K562 (cell line): ENCODE measurements at regions not wholly inside any gene's neighbourhood (a gene's known extent, or its start where the extent isn't known, plus 50 kb on each side); places are given as distances from the start of the nearest gene placed in this dataset.

Source experiments
- ATAC-seq: fragments of 200-7000 bp; cut with Tn5 transposase; 3 replicates; pipeline ENCODE4 v1.9.1; 2020; ENCODE audit warnings: moderate library complexity
- BruUV-seq: library from RNA; stranded (reverse); fragments of 400-500 nt; replicated peaks from 2 replicates; lab custom pipeline; 2021; lab: Mats Ljungman, UMichigan
- CTCF ChIA-PET: fragments of 300-600 bp; formaldehyde crosslinking; extraction: SDS; loops from one replicate; lab custom pipeline; 2021; ENCODE audit warnings: low intra/inter-chr PET ratio; lab: Yijun Ruan, JAX
- POLR2A ChIA-PET: fragments of 300-600, 350-650 bp; sonication (Branson Sonifier 250); formaldehyde crosslinking; extraction: SDS; loops from one replicate; lab custom pipeline; 2021; ENCODE audit warnings: antibody characterized with exemption, inconsistent platforms; lab: Yijun Ruan, JAX
- DNase-seq, 4 experiments: peaks; one replicate each; pipeline versions ENCODE4 v3.0.0 to v3.0.0-alpha.2; 2011 to 2018; ENCODE audit warnings: low spot score in 3 of 4, mixed read lengths in 3 of 4; ENCODE audit errors: extremely low read depth in 1 of 4
- FAIRE-seq: peaks from 2 replicates; lab custom pipeline; 2011; peaks lifted over from hg19 to GRCh38; lab: Jason Lieb, UNC
- H2AFZ ChIP-seq: 2 replicates; pipeline ENCODE4 v1.6.0; 2011; ENCODE audit warnings: low read depth, low read length, control low read depth, inconsistent platforms
- H3K27ac ChIP-seq: fragments of 200-600 bp; 3 replicates; pipeline ENCODE4 v1.8.0; 2011; ENCODE audit warnings: low read depth, mild to moderate bottlenecking, control low read depth, inconsistent platforms, low read length, moderate library complexity, mixed read lengths; ENCODE audit errors: extremely low read depth
- H3K27me3 ChIP-seq, 2 experiments: fragments of 300-600 bp in 1 of 2; 2 replicates in 1 of 2; 3 replicates in 1 of 2; pipeline versions ENCODE4 v1.6.0 to v1.8.0; 2011; ENCODE audit warnings: inconsistent platforms in 2 of 2, low read length in 2 of 2, mild to moderate bottlenecking in 1 of 2, mixed read lengths in 1 of 2, moderate library complexity in 1 of 2; ENCODE audit not compliant: control insufficient read depth in 2 of 2, insufficient read depth in 2 of 2
- H3K36me3 ChIP-seq: fragments of 300-600 bp; 3 replicates; pipeline ENCODE4 v1.8.0; 2011; ENCODE audit warnings: mild to moderate bottlenecking, low read length, inconsistent platforms; ENCODE audit not compliant: control insufficient read depth, insufficient read depth
- H3K4me1 ChIP-seq, 2 experiments: fragments of 200-600 bp in 1 of 2; replicated peaks in 1 of 2; 2 replicates in 1 of 2; 3 replicates in 1 of 2; pipeline versions ENCODE4 v1.5.1 to v1.8.0; 2011; ENCODE audit warnings: inconsistent platforms in 2 of 2, low read length in 2 of 2, mild to moderate bottlenecking in 1 of 2, mixed read lengths in 1 of 2, moderate library complexity in 1 of 2; ENCODE audit not compliant: control insufficient read depth in 2 of 2, insufficient read depth in 2 of 2
- H3K4me2 ChIP-seq: 2 replicates; pipeline ENCODE4 v1.6.1; 2011; ENCODE audit warnings: low read length, control low read depth, inconsistent platforms, mixed read lengths; ENCODE audit not compliant: insufficient read depth
- H3K4me3 ChIP-seq: fragments of 200-600 bp; sonication (generic), shearing (Covaris generic); 2 replicates; pipeline ENCODE4 v1.5.1; 2016; ENCODE audit warnings: control low read depth, inconsistent platforms
- H3K79me2 ChIP-seq: fragments of 200-600 bp; 3 replicates; pipeline ENCODE4 v1.8.0; 2011; ENCODE audit warnings: low read length, inconsistent platforms; ENCODE audit not compliant: control insufficient read depth, insufficient read depth
- H3K9ac ChIP-seq, 2 experiments: 2 replicates each; pipeline versions ENCODE4 v1.6.0 to v1.6.1; 2011; ENCODE audit warnings: low read depth in 2 of 2, low read length in 2 of 2, control low read depth in 1 of 2, inconsistent platforms in 1 of 2, mild to moderate bottlenecking in 1 of 2, mixed read lengths in 1 of 2; ENCODE audit not compliant: insufficient read depth in 1 of 2
- H3K9me1 ChIP-seq: one replicate; pipeline ENCODE4 v1.6.0; 2011; ENCODE audit warnings: inconsistent platforms, mild to moderate bottlenecking, low read length, moderate library complexity; ENCODE audit not compliant: control insufficient read depth, insufficient read depth
- H3K9me3 ChIP-seq: replicated peaks from 2 replicates; pipeline ENCODE4 v1.5.1; 2011; ENCODE audit warnings: low read depth, low read length, inconsistent platforms; ENCODE audit not compliant: control insufficient read depth, insufficient read depth
- H4K20me1 ChIP-seq: replicated peaks from 2 replicates; pipeline ENCODE4 v1.6.1; 2011; ENCODE audit warnings: low read length, inconsistent platforms, mixed read lengths; ENCODE audit not compliant: control insufficient read depth, insufficient read depth
- BRD4 ChIP-seq: fragments of 200-600 bp; sonication (generic); IDR thresholded peaks from 2 replicates; pipeline ENCODE4 v1.6.1; 2017; ENCODE audit warnings: inconsistent platforms
- CREM ChIP-seq: IDR thresholded peaks from 2 replicates; pipeline ENCODE4 v1.6.1; 2014; ENCODE audit warnings: antibody characterized with exemption, low read depth
- HDGF ChIP-seq: fragments of 450-650 bp; IDR thresholded peaks from 2 replicates; pipeline ENCODE4 v1.6.1; 2016
- HEY1 ChIP-seq: fragments of 250-450 bp; sonication (Bioruptor Pico); IDR thresholded peaks from 2 replicates; pipeline ENCODE4 v1.5.0; 2020; ENCODE audit warnings: mild to moderate bottlenecking, moderate library complexity, borderline replicate concordance
- KLF16 ChIP-seq: IDR thresholded peaks from 2 replicates; pipeline ENCODE4 v1.6.1; 2016; ENCODE audit warnings: antibody characterized with exemption
- MEIS2 ChIP-seq: fragments of 450-650 bp; IDR thresholded peaks from 2 replicates; pipeline ENCODE4 v1.6.1; 2014; ENCODE audit warnings: mild to moderate bottlenecking; ENCODE audit not compliant: partially characterized antibody
- RUNX1 ChIP-seq: sonication (generic); IDR thresholded peaks from 2 replicates; pipeline ENCODE4 v1.6.1; 2016; ENCODE audit warnings: antibody characterized with exemption, low read depth
- SIN3B ChIP-seq: fragments of 450-650 bp; IDR thresholded peaks from 2 replicates; pipeline ENCODE4 v1.6.1; 2017; ENCODE audit warnings: low read depth, mild to moderate bottlenecking, moderate library complexity
- SRF ChIP-seq, 2 experiments: fragments of 250-450, 450-650 bp in 1 of 2; sonication (Bioruptor Pico) in 1 of 2; sonication (generic) in 1 of 2; formaldehyde crosslinking; IDR thresholded peaks; 2 replicates each; pipeline versions ENCODE4 v1.5.0 to v1.5.1; 2020 to 2022; ENCODE audit warnings: mild to moderate bottlenecking in 1 of 2, missing genetic modification reagents in 1 of 2
- TBP ChIP-seq: optimal IDR thresholded peaks from 2 replicates; pipeline ENCODE3; 2011; ENCODE audit warnings: low read depth, low read length, improper control_type of control experiment
- TCF3 ChIP-seq: sonication (generic); formaldehyde crosslinking; IDR thresholded peaks from 2 replicates; pipeline ENCODE4 v1.4.0; 2020; ENCODE audit warnings: mild to moderate bottlenecking, missing genetic modification reagents
- ZNF717 ChIP-seq: fragments of 250-450 bp; sonication (Bioruptor Pico); IDR thresholded peaks from 2 replicates; pipeline ENCODE4 v1.5.0; 2021
- WGBS: fragments of 100-300 bp; shearing (Covaris generic); methylation state at CpG from one replicate; pipeline ENCODE4 v1.1.6; 2016; ENCODE audit warnings: low coverage, mixed read lengths; ENCODE audit not compliant: insufficient coverage; ENCODE audit errors: missing lambda C conversion rate; 5-methylcytosine and 5-hydroxymethylcytosine counted together
- in situ Hi-C: fragments of 300-500 bp; cut with MboI; formaldehyde crosslinking; loops from 4 replicates; pipeline ENCODE4 v1.15.0; 2018; ENCODE audit warnings: inconsistent platforms, mixed read lengths
- intact Hi-C: fragments of 100-400 bp; cut with micrococcal nuclease; formaldehyde crosslinking; loops from 2 replicates; pipeline ENCODE4 v1.14.2; 2022
- TF ChIP-seq, protein P1 (sequence below), 2 experiments: IDR thresholded peaks; 2 replicates each; pipeline ENCODE4 v1.6.1; 2011; ENCODE audit warnings: borderline replicate concordance in 1 of 2, control low read depth in 1 of 2, low read depth in 1 of 2, low read length in 1 of 2, mild to moderate bottlenecking in 1 of 2, mixed read lengths in 1 of 2, moderate library complexity in 1 of 2; ENCODE audit not compliant: insufficient read depth in 1 of 2, insufficient read length in 1 of 2, poor library complexity in 1 of 2, severe bottlenecking in 1 of 2; ENCODE audit errors: extremely low read depth in 1 of 2

DNA sequence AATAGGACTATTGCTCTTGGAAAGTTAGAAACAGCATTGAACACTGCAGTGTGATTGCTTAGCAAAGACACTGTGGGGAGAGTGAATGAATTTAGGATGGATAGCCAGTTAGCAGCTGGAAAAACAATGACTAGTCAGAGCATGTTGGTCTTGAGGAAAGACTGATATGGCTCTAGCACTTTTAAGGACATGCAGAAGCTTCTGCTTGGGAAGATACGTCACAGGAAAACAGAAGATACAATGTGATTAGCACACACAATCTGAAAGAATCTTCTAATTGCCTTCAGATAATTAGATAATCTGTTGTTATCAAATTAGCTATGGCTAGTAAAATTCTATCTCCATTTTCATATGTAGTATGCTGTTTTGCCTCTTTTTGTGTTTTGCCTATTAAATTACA, 530.7 kb upstream of the CHORDC1 start:
- ChIA-PET POLR2A (no interaction called here), CTCF (no interaction called here)
- Histone ChIP-seq H2AFZ (no peak overlapping the region), H3K4me1 (no peaks in the 10 kb centered on the region), H3K27me3 (no peaks in the 10 kb centered on the region), H3K36me3 (no peaks in the 10 kb centered on the region), H3K4me3 (no peak overlapping the region), H3K9me1 (no peaks in the 10 kb centered on the region), H3K4me2 (no peak overlapping the region), H3K79me2 (no peaks in the 10 kb centered on the region), H4K20me1 (no peaks in the 10 kb centered on the region), H3K9ac (no peak overlapping the region), H3K27ac (no peak overlapping the region), H3K9me3 (peaks cover 2% of the 10 kb centered on the region)
- no peak for DNase-seq
- ATAC-seq: no peak
- FAIRE-seq: no peak
- BruUV-seq: no TSS peak
- 0% methylated on average over 1 of the region's 1 CpG for WGBS
- intact Hi-C loops (no loop called here), in situ Hi-C loops (no loop called here)
- TF ChIP-seq TBP: no peak
- no peak for TF ChIP-seq TCF3 (CRISPR knock-in tag)
- no peak for TF ChIP-seq SIN3B
- TF ChIP-seq, protein P1, sequence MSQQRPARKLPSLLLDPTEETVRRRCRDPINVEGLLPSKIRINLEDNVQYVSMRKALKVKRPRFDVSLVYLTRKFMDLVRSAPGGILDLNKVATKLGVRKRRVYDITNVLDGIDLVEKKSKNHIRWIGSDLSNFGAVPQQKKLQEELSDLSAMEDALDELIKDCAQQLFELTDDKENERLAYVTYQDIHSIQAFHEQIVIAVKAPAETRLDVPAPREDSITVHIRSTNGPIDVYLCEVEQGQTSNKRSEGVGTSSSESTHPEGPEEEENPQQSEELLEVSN (IDR thresholded peaks at IDR 0.05; ENCODE audit: borderline replicate concordance in 1 of 2, extremely low read depth in 1 of 2, insufficient read depth in 1 of 2, insufficient read length in 1 of 2, low read depth in 1 of 2, low read length in 1 of 2, poor library complexity in 1 of 2, severe bottlenecking in 1 of 2): no peak
- TF ChIP-seq HDGF: no peak
- no peak for TF ChIP-seq MEIS2
- TF ChIP-seq CREM: no peak
- TF ChIP-seq KLF16: no peak
- TF ChIP-seq BRD4: no peak
- no peak for TF ChIP-seq HEY1 (CRISPR knock-in tag)
- no peak for TF ChIP-seq SRF (CRISPR knock-in tag; IDR thresholded peaks at IDR 0.05)
- TF ChIP-seq RUNX1: no peak
- TF ChIP-seq ZNF717 (CRISPR knock-in tag): no peak
